ENCODE measurements at regions not wholly inside any gene's neighbourhood (a gene's known extent, or its start where the extent isn't known, plus 50 kb on each side); places are given as distances from the start of the nearest gene placed in this dataset.

DNA sequence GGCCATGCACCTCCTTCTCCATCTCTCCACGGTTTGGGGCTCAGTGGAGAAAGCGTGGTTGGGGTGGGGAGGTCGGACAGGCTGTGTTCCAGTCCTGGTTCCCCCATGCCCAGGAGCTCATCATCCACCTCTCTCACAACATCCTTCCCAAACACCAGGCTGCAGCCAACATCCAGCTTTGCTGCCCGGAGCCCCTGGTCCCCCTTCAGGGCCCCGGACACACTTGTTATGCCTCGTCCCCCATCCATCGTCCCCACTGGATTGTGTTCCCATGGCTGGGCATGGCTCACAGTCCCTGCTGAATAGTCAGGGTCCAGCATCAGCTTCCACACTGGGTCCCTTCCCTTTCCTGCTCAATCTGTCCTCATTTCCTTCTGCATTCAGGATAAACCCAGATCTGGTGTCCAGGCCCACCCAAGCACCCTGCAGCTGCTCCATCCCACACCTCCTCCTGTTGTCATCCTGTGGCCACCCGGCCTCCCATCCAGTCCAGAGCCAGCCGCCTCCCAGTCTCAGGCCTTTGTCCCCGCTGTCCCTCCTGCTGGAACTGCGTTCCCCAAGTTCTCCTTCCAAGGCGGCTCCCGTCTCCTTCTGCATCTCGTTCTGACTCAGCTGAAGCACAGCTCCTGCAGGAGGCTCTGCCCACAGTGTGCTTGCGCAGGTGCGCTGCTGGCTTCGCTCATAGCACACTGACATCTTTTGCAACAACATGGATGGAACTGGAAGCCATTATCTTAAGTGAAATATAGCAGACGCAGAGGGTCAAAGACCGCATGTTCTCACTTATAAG is 211.4 kb upstream of the RTL1 start:
- ChIA-PET POLR2A (ENCODE audit: low non-redundant PET) (no interaction called here), CTCF (no interaction called here)
- intact Hi-C loops (cut with micrococcal nuclease; ENCODE audit: unreplicated experiment), result no loop called here
- Histone ChIP-seq H3K27ac (ENCODE audit: low read depth, low read length, poor library complexity, severe bottlenecking) (no peak overlapping the region), H3K36me3 (ENCODE audit: insufficient read depth, low read length, poor library complexity, severe bottlenecking) (no peaks in the 10 kb centered on the region), H3K4me3 (ENCODE audit: low read depth, low read length, poor library complexity, severe bottlenecking) (no peak overlapping the region), H3K9me3 (ENCODE audit: low read depth, low read length, poor library complexity, severe bottlenecking) (no peaks in the 10 kb centered on the region), H3K4me1 (ENCODE audit: insufficient read depth, low read length, poor library complexity, severe bottlenecking) (no peaks in the 10 kb centered on the region), H3K27me3 (replicated peaks; ENCODE audit: insufficient read depth, low read depth, low read length, poor library complexity) (no peaks in the 10 kb centered on the region)
- BruUV-seq (replicated peaks), result no TSS peak
- TF ChIP-seq, protein P1, sequence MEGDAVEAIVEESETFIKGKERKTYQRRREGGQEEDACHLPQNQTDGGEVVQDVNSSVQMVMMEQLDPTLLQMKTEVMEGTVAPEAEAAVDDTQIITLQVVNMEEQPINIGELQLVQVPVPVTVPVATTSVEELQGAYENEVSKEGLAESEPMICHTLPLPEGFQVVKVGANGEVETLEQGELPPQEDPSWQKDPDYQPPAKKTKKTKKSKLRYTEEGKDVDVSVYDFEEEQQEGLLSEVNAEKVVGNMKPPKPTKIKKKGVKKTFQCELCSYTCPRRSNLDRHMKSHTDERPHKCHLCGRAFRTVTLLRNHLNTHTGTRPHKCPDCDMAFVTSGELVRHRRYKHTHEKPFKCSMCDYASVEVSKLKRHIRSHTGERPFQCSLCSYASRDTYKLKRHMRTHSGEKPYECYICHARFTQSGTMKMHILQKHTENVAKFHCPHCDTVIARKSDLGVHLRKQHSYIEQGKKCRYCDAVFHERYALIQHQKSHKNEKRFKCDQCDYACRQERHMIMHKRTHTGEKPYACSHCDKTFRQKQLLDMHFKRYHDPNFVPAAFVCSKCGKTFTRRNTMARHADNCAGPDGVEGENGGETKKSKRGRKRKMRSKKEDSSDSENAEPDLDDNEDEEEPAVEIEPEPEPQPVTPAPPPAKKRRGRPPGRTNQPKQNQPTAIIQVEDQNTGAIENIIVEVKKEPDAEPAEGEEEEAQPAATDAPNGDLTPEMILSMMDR (conservative IDR thresholded peaks at IDR 0.05; ENCODE audit: low read depth, low read length), result no peak
- no peak for TF ChIP-seq EZH2 (IDR thresholded peaks at IDR 0.05; ENCODE audit: borderline replicate concordance, low read depth, low read length, poor library complexity, severe bottlenecking)
- no peak for DNase-seq (ENCODE audit: low spot score)

DNA sequence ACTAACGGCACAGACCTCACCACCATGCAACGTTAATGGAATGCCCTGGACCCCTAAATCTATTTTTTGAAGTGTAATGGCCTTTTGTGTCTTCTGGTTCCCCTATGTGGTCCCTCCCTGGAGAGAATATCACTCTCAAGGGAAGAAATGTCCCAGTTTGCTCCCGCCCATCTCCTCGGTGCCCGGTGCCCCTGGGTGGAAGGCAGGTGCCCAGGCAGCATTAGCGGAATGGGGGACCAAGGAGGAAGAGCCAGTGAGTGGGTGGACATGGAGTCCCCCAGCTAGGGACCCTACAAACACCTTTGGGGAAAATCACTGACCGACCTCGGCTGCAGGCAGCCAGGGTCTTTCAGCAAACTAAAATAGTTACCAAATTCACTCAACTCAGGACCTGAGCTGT is 212.1 kb upstream of the RTL1 start:
- H3K27me3 ChIP-seq (replicated peaks; ENCODE audit: insufficient read depth, low read depth, low read length, poor library complexity), result no peaks in the 10 kb centered on the region
- H3K27ac ChIP-seq (ENCODE audit: low read depth, low read length, poor library complexity, severe bottlenecking), result no peak overlapping the region
- intact Hi-C loops (cut with micrococcal nuclease; ENCODE audit: unreplicated experiment), result no loop called here
- no peak for DNase-seq (ENCODE audit: low spot score)
- H3K4me1 ChIP-seq (ENCODE audit: insufficient read depth, low read length, poor library complexity, severe bottlenecking), result peaks cover 7% of the 10 kb centered on the region
- no peaks in the 10 kb centered on the region for H3K36me3 ChIP-seq (ENCODE audit: insufficient read depth, low read length, poor library complexity, severe bottlenecking)
- no peaks in the 10 kb centered on the region for H3K9me3 ChIP-seq (ENCODE audit: low read depth, low read length, poor library complexity, severe bottlenecking)
- no peak overlapping the region for H3K4me3 ChIP-seq (ENCODE audit: low read depth, low read length, poor library complexity, severe bottlenecking)
- TF ChIP-seq EZH2 (IDR thresholded peaks at IDR 0.05; ENCODE audit: borderline replicate concordance, low read depth, low read length, poor library complexity, severe bottlenecking), result no peak
- TF ChIP-seq, protein P1 (conservative IDR thresholded peaks at IDR 0.05; ENCODE audit: low read depth, low read length), result no peak
- no TSS peak for BruUV-seq (replicated peaks)
- POLR2A ChIA-PET (ENCODE audit: low non-redundant PET), result no interaction called here
- CTCF ChIA-PET, result no interaction called here

DNA sequence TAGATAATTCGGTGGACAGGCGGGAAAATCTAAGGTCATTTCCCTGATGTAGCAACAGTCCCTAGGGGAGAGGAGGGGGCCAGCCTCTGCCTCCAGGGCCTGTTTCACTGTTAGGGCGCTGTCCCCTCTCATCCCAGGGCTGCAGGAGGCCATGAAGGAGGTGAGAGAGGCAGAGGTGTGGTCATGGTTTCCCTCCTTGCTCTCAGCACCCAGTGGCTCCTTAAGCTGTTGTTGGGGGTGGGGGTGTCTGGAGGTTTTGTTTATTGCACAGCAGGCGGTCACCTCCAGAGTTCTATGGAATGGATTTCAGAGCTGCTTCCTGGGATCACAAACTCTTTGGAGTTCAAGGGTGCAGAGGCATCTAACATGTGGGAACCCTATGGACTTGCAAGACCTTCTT is 212.5 kb upstream of the RTL1 start:
- H3K27ac ChIP-seq (ENCODE audit: low read depth, low read length, poor library complexity, severe bottlenecking), result no peak overlapping the region
- H3K9me3 ChIP-seq (ENCODE audit: low read depth, low read length, poor library complexity, severe bottlenecking), result no peaks in the 10 kb centered on the region
- POLR2A ChIA-PET (ENCODE audit: low non-redundant PET), result no interaction called here
- peaks cover 11% of the 10 kb centered on the region for H3K4me1 ChIP-seq (ENCODE audit: insufficient read depth, low read length, poor library complexity, severe bottlenecking)
- CTCF ChIA-PET, result no interaction called here
- H3K4me3 ChIP-seq (ENCODE audit: low read depth, low read length, poor library complexity, severe bottlenecking), result no peak overlapping the region
- DNase-seq (ENCODE audit: low spot score), result no peak
- no TSS peak for BruUV-seq (replicated peaks)
- no peaks in the 10 kb centered on the region for H3K27me3 ChIP-seq (replicated peaks; ENCODE audit: insufficient read depth, low read depth, low read length, poor library complexity)
- TF ChIP-seq, protein P1 (conservative IDR thresholded peaks at IDR 0.05; ENCODE audit: low read depth, low read length), result no peak
- no peak for TF ChIP-seq EZH2 (IDR thresholded peaks at IDR 0.05; ENCODE audit: borderline replicate concordance, low read depth, low read length, poor library complexity, severe bottlenecking)
- intact Hi-C loops (cut with micrococcal nuclease; ENCODE audit: unreplicated experiment), result no loop called here
- no peaks in the 10 kb centered on the region for H3K36me3 ChIP-seq (ENCODE audit: insufficient read depth, low read length, poor library complexity, severe bottlenecking)

Data from A673 (cell line).